OCI-LY7 (cell line): ENCODE measurements at regions not wholly inside any gene's neighbourhood (a gene's known extent, or its start where the extent isn't known, plus 50 kb on each side); places are given as distances from the start of the nearest gene placed in this dataset.

Experiments
- BruUV-seq: library from RNA; stranded (reverse); fragments of 400-500 nt; replicated peaks from 2 replicates; lab custom pipeline; 2021; lab: Mats Ljungman, UMichigan
- CTCF ChIA-PET: fragments of 300-600 bp; sonication (Branson Sonifier 250); formaldehyde crosslinking; loops from one replicate; lab custom pipeline; 2022; ENCODE audit warnings: antibody characterized with exemption; ENCODE audit not compliant: unreplicated experiment; lab: Charles Lee
- POLR2A ChIA-PET: fragments of 300-600 bp; sonication (Branson Sonifier 250); formaldehyde crosslinking; loops from one replicate; lab custom pipeline; 2022; ENCODE audit warnings: antibody characterized with exemption; lab: Charles Lee
- DNase-seq: peaks from one replicate; pipeline ENCODE4 v3.0.0-alpha.2; 2015; ENCODE audit warnings: low spot score
- H2AFZ ChIP-seq: fragments of 200-600 bp; sonication (generic), shearing (Covaris generic); 2 replicates; pipeline ENCODE4 v1.6.1; 2014; ENCODE audit warnings: mild to moderate bottlenecking, antibody characterized with exemption, low read length, moderate library complexity
- H3K27ac ChIP-seq: fragments of 200-600 bp; sonication (generic); 2 replicates; pipeline ENCODE4 v1.5.1; 2014; ENCODE audit warnings: mixed run types, low read depth, mild to moderate bottlenecking, moderate library complexity, low read length, inconsistent platforms; ENCODE audit not compliant: poor library complexity, severe bottlenecking
- H3K36me3 ChIP-seq: fragments of 200-600 bp; sonication (generic); 2 replicates; pipeline ENCODE4 v1.6.1; 2014; ENCODE audit warnings: mild to moderate bottlenecking, antibody characterized with exemption, low read length, moderate library complexity, mixed read lengths; ENCODE audit not compliant: insufficient read depth
- H3K4me1 ChIP-seq: fragments of 200-600 bp; sonication (generic); 2 replicates; pipeline ENCODE4 v1.5.1; 2014; ENCODE audit warnings: mild to moderate bottlenecking, low read length; ENCODE audit not compliant: insufficient read depth, poor library complexity, severe bottlenecking
- H3K4me2 ChIP-seq: fragments of 200-600 bp; sonication (generic); 2 replicates; pipeline ENCODE4 v1.6.1; 2014; ENCODE audit warnings: mild to moderate bottlenecking, low read length
- H3K4me3 ChIP-seq: fragments of 200-600 bp; sonication (generic); 2 replicates; pipeline ENCODE4 v1.5.1; 2014; ENCODE audit warnings: mild to moderate bottlenecking, low read depth, low read length; ENCODE audit not compliant: poor library complexity, severe bottlenecking
- H3K79me2 ChIP-seq: fragments of 200-600 bp; sonication (generic); 2 replicates; pipeline ENCODE4 v1.6.1; 2016; ENCODE audit warnings: low read depth, mild to moderate bottlenecking, low read length, moderate library complexity, mixed read lengths; ENCODE audit not compliant: insufficient read depth
- H3K9me2 ChIP-seq: fragments of 200-600 bp; sonication (generic); 2 replicates; pipeline ENCODE4 v1.6.1; 2016; ENCODE audit warnings: mild to moderate bottlenecking, low read length, mixed read lengths; ENCODE audit not compliant: insufficient read depth
- H3K9me3 ChIP-seq: fragments of 200-600 bp; sonication (generic); 2 replicates; pipeline ENCODE4 v1.6.1; 2014; ENCODE audit warnings: mild to moderate bottlenecking, mixed run types, low read length, mixed read lengths
- H4K20me1 ChIP-seq: fragments of 200-600 bp; sonication (generic); 2 replicates; pipeline ENCODE4 v1.6.1; 2014; ENCODE audit warnings: mild to moderate bottlenecking, antibody characterized with exemption, low read length, moderate library complexity, mixed read lengths; ENCODE audit not compliant: insufficient read depth
- EZH2phosphoT487 ChIP-seq: fragments of 200-600 bp; sonication (generic); IDR thresholded peaks from 2 replicates; pipeline ENCODE4 v1.6.1; 2018; ENCODE audit warnings: low read depth, borderline replicate concordance, mild to moderate bottlenecking, mixed run types, antibody characterized with exemption, low read length, moderate library complexity, mixed read lengths
- intact Hi-C: fragments of 100-400 bp; cut with micrococcal nuclease; formaldehyde crosslinking; loops from one replicate; pipeline ENCODE4 v1.10.0; 2022; ENCODE audit not compliant: unreplicated experiment
- TF ChIP-seq, protein P1 (sequence below): fragments of 200-600 bp; sonication (generic); conservative IDR thresholded peaks from 2 replicates; pipeline ENCODE4 v1.5.1; 2014; ENCODE audit warnings: mild to moderate bottlenecking, antibody characterized with exemption, low read length, moderate library complexity, mixed read lengths

GRCh38 chr5:52702877-52703276 lies 84.8 kb upstream of the ITGA1 start:
- no peak overlapping the region for H3K4me3 ChIP-seq
- no peaks in the 10 kb centered on the region for H3K79me2 ChIP-seq
- no peak for DNase-seq
- no TSS peak for BruUV-seq
- ChIA-PET POLR2A (no interaction called here), CTCF (no interaction called here)
- no peaks in the 10 kb centered on the region for H3K9me2 ChIP-seq
- no peak overlapping the region for H3K27ac ChIP-seq
- intact Hi-C loops = no loop called here
- no peaks in the 10 kb centered on the region for H3K9me3 ChIP-seq
- no peak overlapping the region for H2AFZ ChIP-seq
- no peaks in the 10 kb centered on the region for H3K36me3 ChIP-seq
- H3K4me2 ChIP-seq = no peak overlapping the region
- no peaks in the 10 kb centered on the region for H3K4me1 ChIP-seq
- TF ChIP-seq EZH2phosphoT487 = no peak
- TF ChIP-seq, protein P1, sequence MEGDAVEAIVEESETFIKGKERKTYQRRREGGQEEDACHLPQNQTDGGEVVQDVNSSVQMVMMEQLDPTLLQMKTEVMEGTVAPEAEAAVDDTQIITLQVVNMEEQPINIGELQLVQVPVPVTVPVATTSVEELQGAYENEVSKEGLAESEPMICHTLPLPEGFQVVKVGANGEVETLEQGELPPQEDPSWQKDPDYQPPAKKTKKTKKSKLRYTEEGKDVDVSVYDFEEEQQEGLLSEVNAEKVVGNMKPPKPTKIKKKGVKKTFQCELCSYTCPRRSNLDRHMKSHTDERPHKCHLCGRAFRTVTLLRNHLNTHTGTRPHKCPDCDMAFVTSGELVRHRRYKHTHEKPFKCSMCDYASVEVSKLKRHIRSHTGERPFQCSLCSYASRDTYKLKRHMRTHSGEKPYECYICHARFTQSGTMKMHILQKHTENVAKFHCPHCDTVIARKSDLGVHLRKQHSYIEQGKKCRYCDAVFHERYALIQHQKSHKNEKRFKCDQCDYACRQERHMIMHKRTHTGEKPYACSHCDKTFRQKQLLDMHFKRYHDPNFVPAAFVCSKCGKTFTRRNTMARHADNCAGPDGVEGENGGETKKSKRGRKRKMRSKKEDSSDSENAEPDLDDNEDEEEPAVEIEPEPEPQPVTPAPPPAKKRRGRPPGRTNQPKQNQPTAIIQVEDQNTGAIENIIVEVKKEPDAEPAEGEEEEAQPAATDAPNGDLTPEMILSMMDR = no peak
- H4K20me1 ChIP-seq = no peaks in the 10 kb centered on the region

- Histone ChIP-seq H3K4me2 (no peak overlapping the region), H2AFZ (no peak overlapping the region), H3K36me3 (no peaks in the 10 kb centered on the region), H4K20me1 (no peaks in the 10 kb centered on the region), H3K4me1 (no peaks in the 10 kb centered on the region), H3K79me2 (no peaks in the 10 kb centered on the region), H3K27ac (no peak overlapping the region), H3K4me3 (no peak overlapping the region), H3K9me3 (no peaks in the 10 kb centered on the region), H3K9me2 (no peaks in the 10 kb centered on the region)
- TF ChIP-seq, protein P1 = no peak
- no peak for TF ChIP-seq EZH2phosphoT487
- ChIA-PET POLR2A (no interaction called here), CTCF (no interaction called here)
- intact Hi-C loops = no loop called here
- DNase-seq = no peak
- no TSS peak for BruUV-seq
Observed at GRCh38 chr5:52703321-52703720, 84.4 kb upstream of the ITGA1 start.

DNA sequence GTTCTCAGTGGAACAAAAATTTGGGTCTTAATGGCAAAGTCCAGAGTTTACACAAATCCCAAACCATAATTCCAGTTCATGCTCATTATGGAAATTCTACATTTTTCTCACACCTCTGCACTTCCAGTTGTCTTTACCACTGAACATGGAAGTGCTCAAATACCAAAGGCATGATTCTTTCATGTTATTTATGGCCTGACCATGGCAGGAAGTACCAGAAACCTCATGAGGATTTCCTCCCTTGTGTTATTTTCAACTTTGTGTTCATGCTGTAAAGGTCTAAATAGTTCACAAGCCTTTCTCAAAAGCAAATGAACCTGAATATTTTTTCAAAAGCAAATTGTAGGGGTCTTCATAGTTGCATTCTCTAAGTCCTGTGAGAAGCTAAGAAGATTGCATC lies 82.0 kb upstream of the ITGA1 start:
- H3K36me3 ChIP-seq = no peaks in the 10 kb centered on the region
- intact Hi-C loops = no loop called here
- no peak overlapping the region for H3K27ac ChIP-seq
- no peaks in the 10 kb centered on the region for H4K20me1 ChIP-seq
- ChIA-PET CTCF (no interaction called here), POLR2A (no interaction called here)
- no peak overlapping the region for H3K4me3 ChIP-seq
- H3K9me3 ChIP-seq = no peaks in the 10 kb centered on the region
- no peaks in the 10 kb centered on the region for H3K4me1 ChIP-seq
- no peaks in the 10 kb centered on the region for H3K79me2 ChIP-seq
- H3K9me2 ChIP-seq = no peaks in the 10 kb centered on the region
- TF ChIP-seq, protein P1 = no peak
- no peak overlapping the region for H2AFZ ChIP-seq
- BruUV-seq = no TSS peak
- H3K4me2 ChIP-seq = no peak overlapping the region
- no peak for DNase-seq
